ENCODE measurements at regions not wholly inside any gene's neighbourhood (a gene's known extent, or its start where the extent isn't known, plus 50 kb on each side); places are given as distances from the start of the nearest gene placed in this dataset.

- DNase-seq (ENCODE audit: low read depth), result no peak
- H3K4me3 ChIP-seq (ENCODE audit: low read length), result no peak overlapping the region
- TF ChIP-seq, protein P1, sequence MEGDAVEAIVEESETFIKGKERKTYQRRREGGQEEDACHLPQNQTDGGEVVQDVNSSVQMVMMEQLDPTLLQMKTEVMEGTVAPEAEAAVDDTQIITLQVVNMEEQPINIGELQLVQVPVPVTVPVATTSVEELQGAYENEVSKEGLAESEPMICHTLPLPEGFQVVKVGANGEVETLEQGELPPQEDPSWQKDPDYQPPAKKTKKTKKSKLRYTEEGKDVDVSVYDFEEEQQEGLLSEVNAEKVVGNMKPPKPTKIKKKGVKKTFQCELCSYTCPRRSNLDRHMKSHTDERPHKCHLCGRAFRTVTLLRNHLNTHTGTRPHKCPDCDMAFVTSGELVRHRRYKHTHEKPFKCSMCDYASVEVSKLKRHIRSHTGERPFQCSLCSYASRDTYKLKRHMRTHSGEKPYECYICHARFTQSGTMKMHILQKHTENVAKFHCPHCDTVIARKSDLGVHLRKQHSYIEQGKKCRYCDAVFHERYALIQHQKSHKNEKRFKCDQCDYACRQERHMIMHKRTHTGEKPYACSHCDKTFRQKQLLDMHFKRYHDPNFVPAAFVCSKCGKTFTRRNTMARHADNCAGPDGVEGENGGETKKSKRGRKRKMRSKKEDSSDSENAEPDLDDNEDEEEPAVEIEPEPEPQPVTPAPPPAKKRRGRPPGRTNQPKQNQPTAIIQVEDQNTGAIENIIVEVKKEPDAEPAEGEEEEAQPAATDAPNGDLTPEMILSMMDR (conservative IDR thresholded peaks at IDR 0.05; ENCODE audit: low read depth, low read length), result no peak
These were observed 213.3 kb upstream of the ZNF536 start for GRCh38 chr19:30158893-30159245.

DNA sequence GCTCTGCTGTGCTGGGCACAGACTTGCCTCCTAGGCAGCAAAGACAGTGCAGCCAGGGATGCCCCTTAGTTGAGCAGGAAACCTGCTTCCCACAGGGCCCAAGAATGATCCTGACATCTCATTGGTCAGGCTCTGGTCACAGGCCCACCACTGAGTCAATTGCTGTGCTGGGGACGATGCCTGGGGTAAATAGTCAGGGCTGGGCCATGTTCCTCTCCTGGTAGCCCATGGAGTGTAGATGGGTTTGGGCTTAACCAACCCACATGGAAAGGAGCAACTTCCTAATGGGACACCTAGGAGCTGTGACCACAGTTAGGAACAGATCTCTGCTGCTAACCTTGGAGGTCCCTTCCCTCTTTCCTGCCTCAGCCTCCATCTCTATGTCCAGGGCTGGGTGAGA lies 212.5 kb upstream of the ZNF536 start:
- TF ChIP-seq, protein P1 (conservative IDR thresholded peaks at IDR 0.05; ENCODE audit: low read depth, low read length), result no peak
- no peak overlapping the region for H3K4me3 ChIP-seq (ENCODE audit: low read length)
- no peak for DNase-seq (ENCODE audit: low read depth)

- TF ChIP-seq, protein P1 (conservative IDR thresholded peaks at IDR 0.05; ENCODE audit: low read depth, low read length), result no peak
- DNase-seq (ENCODE audit: low read depth), result no peak
These were observed 211.8 kb upstream of the ZNF536 start for GRCh38 chr19:30160426-30160825.

GRCh38 chr19:30161021-30161655 lies 211.0 kb upstream of the ZNF536 start:
- TF ChIP-seq, protein P1 (conservative IDR thresholded peaks at IDR 0.05; ENCODE audit: low read depth, low read length), result no peak
- DNase-seq (ENCODE audit: low read depth), result no peak
- no peak overlapping the region for H3K4me3 ChIP-seq (ENCODE audit: low read length)

More at GRCh38 chr19:30160426-30160825, 211.8 kb upstream of the ZNF536 start:
- no peak overlapping the region for H3K4me3 ChIP-seq (ENCODE audit: low read length)

- no peak overlapping the region for H3K4me3 ChIP-seq (ENCODE audit: low read length)
- TF ChIP-seq, protein P1 (conservative IDR thresholded peaks at IDR 0.05; ENCODE audit: low read depth, low read length), result no peak
- no peak for DNase-seq (ENCODE audit: low read depth)
These were observed 210.4 kb upstream of the ZNF536 start for GRCh38 chr19:30161770-30162169.

- DNase-seq (ENCODE audit: low read depth), result no peak
- TF ChIP-seq, protein P1 (conservative IDR thresholded peaks at IDR 0.05; ENCODE audit: low read depth, low read length), result no peak
- no peak overlapping the region for H3K4me3 ChIP-seq (ENCODE audit: low read length)
These were observed 209.5 kb upstream of the ZNF536 start for GRCh38 chr19:30162718-30163117.

DNA sequence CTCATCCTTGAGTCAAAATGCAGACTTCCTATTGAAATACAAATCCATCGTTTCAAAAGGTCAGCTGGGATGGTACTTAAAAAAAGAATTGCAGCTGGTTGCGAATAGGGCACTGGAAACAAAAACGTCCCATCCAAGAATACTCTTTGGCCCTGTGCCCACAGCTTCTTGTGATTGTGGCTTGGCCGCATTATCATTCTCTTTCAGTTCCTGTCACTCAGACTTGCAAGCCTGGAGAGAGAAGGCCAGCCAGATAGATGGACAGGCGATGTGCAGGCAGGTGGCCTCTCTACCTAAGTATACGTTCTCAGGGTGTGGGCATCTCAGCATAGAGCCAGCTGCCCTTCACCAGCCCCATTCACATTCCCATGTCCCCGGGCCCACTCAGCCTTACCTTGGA lies 208.5 kb upstream of the ZNF536 start:
- no peak overlapping the region for H3K4me3 ChIP-seq (ENCODE audit: low read length)
- TF ChIP-seq, protein P1 (conservative IDR thresholded peaks at IDR 0.05; ENCODE audit: low read depth, low read length), result no peak
- no peak for DNase-seq (ENCODE audit: low read depth)

Measured in retinal pigment epithelial cell (primary cell).